H1 (cell line): ENCODE measurements at regions not wholly inside any gene's neighbourhood (a gene's known extent, or its start where the extent isn't known, plus 50 kb on each side); places are given as distances from the start of the nearest gene placed in this dataset.

Experiments
- CTCF ChIA-PET: fragments of 300-600 bp; sonication (Branson Sonifier 250); formaldehyde crosslinking; loops from one replicate; lab custom pipeline; 2021; ENCODE audit not compliant: partially characterized antibody; lab: Charles Lee
- POLR2A ChIA-PET: fragments of 300-600 bp; sonication (Branson Sonifier 250); formaldehyde crosslinking; loops from one replicate; lab custom pipeline; 2021; ENCODE audit warnings: inconsistent platforms; ENCODE audit not compliant: partially characterized antibody; lab: Charles Lee
- DNase-seq, 2 experiments: peaks; one replicate each; pipeline versions ENCODE4 v3.0.0 to v3.0.0-alpha.2; 2010 to 2022; ENCODE audit warnings: low spot score in 2 of 2, low read depth in 1 of 2, mixed read lengths in 1 of 2
- FAIRE-seq: peaks from 2 replicates; lab custom pipeline; 2011; peaks lifted over from hg19 to GRCh38; lab: Jason Lieb, UNC
- H2AFZ ChIP-seq: 2 replicates; pipeline ENCODE4 v1.8.1; 2012; ENCODE audit warnings: low read length, inconsistent platforms
- H2AK5ac ChIP-seq: 2 replicates; pipeline ENCODE4 v1.6.1; 2013; ENCODE audit warnings: low read depth, low read length
- H2BK120ac ChIP-seq: replicated peaks from 2 replicates; pipeline ENCODE3; 2013; ENCODE audit warnings: low read depth, low read length, inconsistent platforms
- H2BK12ac ChIP-seq: 2 replicates; pipeline ENCODE4 v1.6.1; 2013; ENCODE audit warnings: low read depth, low read length
- H2BK15ac ChIP-seq: 2 replicates; pipeline ENCODE4 v1.6.1; 2013; ENCODE audit warnings: low read length
- H2BK20ac ChIP-seq: 2 replicates; pipeline ENCODE4 v1.6.1; 2013; ENCODE audit warnings: low read length
- H2BK5ac ChIP-seq: 2 replicates; pipeline ENCODE4 v1.6.1; 2013; ENCODE audit warnings: low read depth, low read length
- H3K14ac ChIP-seq: 2 replicates; pipeline ENCODE4 v1.6.1; 2013; ENCODE audit warnings: inconsistent platforms; ENCODE audit not compliant: insufficient read length
- H3K18ac ChIP-seq: 2 replicates; pipeline ENCODE4 v1.6.1; 2013; ENCODE audit warnings: low read length; ENCODE audit errors: extremely low read depth
- H3K23ac ChIP-seq: 2 replicates; pipeline ENCODE4 v1.6.1; 2013; ENCODE audit warnings: inconsistent platforms; ENCODE audit not compliant: insufficient read length
- H3K23me2 ChIP-seq: 2 replicates; pipeline ENCODE4 v1.6.1; 2013; ENCODE audit warnings: low read depth, low read length
- H3K27ac ChIP-seq: 2 replicates; pipeline ENCODE4 v1.6.1; 2011; ENCODE audit warnings: low read depth, low read length, inconsistent platforms
- H3K27me3 ChIP-seq, 4 experiments: replicated peaks in 1 of 4; 1 replicate in 1 of 4; 2 replicates in 3 of 4; pipeline versions ENCODE4 v1.6.1 to v1.8.1; 2011 to 2013; ENCODE audit warnings: low read length in 3 of 4, mild to moderate bottlenecking in 3 of 4, inconsistent platforms in 2 of 4, mixed read lengths in 2 of 4, moderate library complexity in 1 of 4; ENCODE audit not compliant: control insufficient read depth in 3 of 4, insufficient read depth in 3 of 4; ENCODE audit errors: extremely low read depth in 1 of 4
- H3K36me3 ChIP-seq, 4 experiments: 2 replicates each; pipeline versions ENCODE4 v1.6.1 to v1.8.1; 2011 to 2013; ENCODE audit warnings: mild to moderate bottlenecking in 4 of 4, low read length in 3 of 4, moderate library complexity in 2 of 4, control low read depth in 1 of 4, inconsistent platforms in 1 of 4; ENCODE audit not compliant: insufficient read depth in 4 of 4, control insufficient read depth in 2 of 4
- H3K4ac ChIP-seq: replicated peaks from 2 replicates; pipeline ENCODE3; 2013; ENCODE audit warnings: low read length, low read depth, mixed read lengths, inconsistent platforms; ENCODE audit not compliant: insufficient read length
- H3K4me1 ChIP-seq, 4 experiments: replicated peaks in 1 of 4; 1 replicate in 1 of 4; 2 replicates in 3 of 4; pipeline versions ENCODE4 v1.6.1 to v1.8.1; 2011 to 2013; ENCODE audit warnings: low read length in 3 of 4, inconsistent platforms in 2 of 4, mixed read lengths in 1 of 4; ENCODE audit not compliant: insufficient read depth in 4 of 4, control insufficient read depth in 3 of 4
- H3K4me2 ChIP-seq, 2 experiments: 2 replicates each; pipeline versions ENCODE4 v1.6.1 to v1.8.1; 2011 to 2013; ENCODE audit warnings: low read depth in 2 of 2, low read length in 2 of 2, control low read depth in 1 of 2, inconsistent platforms in 1 of 2, mild to moderate bottlenecking in 1 of 2; ENCODE audit not compliant: insufficient read depth in 1 of 2
- H3K4me3 ChIP-seq, 4 experiments: fragments of 200-600, 300-600 bp in 1 of 4; sonication (generic), shearing (Covaris generic), sonication (Bioruptor Twin) in 1 of 4; 2 replicates each; pipeline versions ENCODE4 v1.5.1 to v1.8.1; 2011 to 2016; ENCODE audit warnings: low read length in 4 of 4, low read depth in 3 of 4, control low read depth in 2 of 4, inconsistent platforms in 2 of 4, mild to moderate bottlenecking in 2 of 4, mixed read lengths in 1 of 4, moderate library complexity in 1 of 4; ENCODE audit not compliant: insufficient read depth in 2 of 4; ENCODE audit errors: extremely low read depth in 1 of 4
- H3K56ac ChIP-seq: replicated peaks from 2 replicates; pipeline ENCODE3; 2013; ENCODE audit warnings: low read depth, mild to moderate bottlenecking, mixed read lengths, low read length, inconsistent platforms; ENCODE audit not compliant: insufficient read length
- H3K79me1 ChIP-seq: 2 replicates; pipeline ENCODE4 v1.6.1; 2013; ENCODE audit warnings: low read depth, low read length, control low read depth
- H3K79me2 ChIP-seq, 2 experiments: 2 replicates each; pipeline versions ENCODE4 v1.6.1 to v1.8.1; 2012 to 2013; ENCODE audit warnings: low read length in 2 of 2, mild to moderate bottlenecking in 2 of 2, inconsistent platforms in 1 of 2; ENCODE audit not compliant: insufficient read depth in 2 of 2, control insufficient read depth in 1 of 2
- H3K9ac ChIP-seq, 4 experiments: replicated peaks in 1 of 4; 1 replicate in 1 of 4; 2 replicates in 3 of 4; pipeline versions ENCODE4 v1.6.1 to v1.8.1; 2011 to 2013; ENCODE audit warnings: low read depth in 3 of 4, low read length in 3 of 4, control low read depth in 2 of 4, mild to moderate bottlenecking in 2 of 4, moderate library complexity in 2 of 4, inconsistent platforms in 1 of 4; ENCODE audit errors: extremely low read depth in 1 of 4
- H3K9me3 ChIP-seq, 2 experiments: 2 replicates each; pipeline versions ENCODE4 v1.6.1 to v1.8.1; 2012 to 2013; ENCODE audit warnings: mild to moderate bottlenecking in 2 of 2, moderate library complexity in 2 of 2, control low read depth in 1 of 2, inconsistent platforms in 1 of 2, low read depth in 1 of 2, low read length in 1 of 2, mixed read lengths in 1 of 2; ENCODE audit not compliant: insufficient read depth in 2 of 2
- H4K20me1 ChIP-seq, 2 experiments: replicated peaks in 1 of 2; 2 replicates each; pipeline versions ENCODE3 to v1.8.1; 2011 to 2013; ENCODE audit warnings: inconsistent platforms in 2 of 2, low read length in 2 of 2, mild to moderate bottlenecking in 1 of 2; ENCODE audit not compliant: insufficient read depth in 2 of 2, control insufficient read depth in 1 of 2
- H4K5ac ChIP-seq: 2 replicates; pipeline ENCODE4 v1.6.1; 2013; ENCODE audit warnings: low read length, low read depth, mixed read lengths, inconsistent platforms; ENCODE audit not compliant: insufficient read length
- H4K8ac ChIP-seq: 2 replicates; pipeline ENCODE4 v1.8.0; 2013; ENCODE audit warnings: mild to moderate bottlenecking, moderate library complexity, low read length, inconsistent platforms; ENCODE audit not compliant: insufficient read depth; ENCODE audit errors: extremely low read depth
- H4K91ac ChIP-seq: replicated peaks from 2 replicates; pipeline ENCODE3; 2013; ENCODE audit warnings: low read length, mixed read lengths, inconsistent platforms; ENCODE audit not compliant: insufficient read length
- HDAC6 ChIP-seq: IDR thresholded peaks from one replicate; pipeline ENCODE4 v1.7.1; 2012; ENCODE audit warnings: low read depth, mild to moderate bottlenecking, inconsistent platforms, low read length, moderate library complexity
- POU5F1 ChIP-seq: IDR thresholded peaks from 2 replicates; pipeline ENCODE4 v1.6.1; 2011; ENCODE audit warnings: low read depth, mild to moderate bottlenecking, low read length, moderate library complexity
- SP1 ChIP-seq: IDR thresholded peaks from 2 replicates; pipeline ENCODE4 v1.6.1; 2011; ENCODE audit warnings: low read depth, low read length
- SUZ12 ChIP-seq: fragments of 200-600 bp; sonication (generic); IDR thresholded peaks from 2 replicates; pipeline ENCODE4 v1.6.1; 2012; ENCODE audit warnings: mild to moderate bottlenecking, inconsistent platforms, low read length, moderate library complexity, mixed read lengths
- TEAD4 ChIP-seq: IDR thresholded peaks from 2 replicates; pipeline ENCODE4 v1.6.1; 2012; ENCODE audit warnings: low read depth, low read length, inconsistent platforms, mixed read lengths
- WGBS, 2 experiments: shearing (Covaris generic) in 1 of 2; methylation state at CpG; one replicate each; pipeline versions ENCODE4 v1.1.6 to v1.1.7; 2013 to 2015; ENCODE audit warnings: low lambda C conversion rate in 2 of 2, mixed read lengths in 2 of 2, inconsistent platforms in 1 of 2, low coverage in 1 of 2, missing lambda C conversion rate in 1 of 2; ENCODE audit not compliant: insufficient replicate concordance in 2 of 2, insufficient coverage in 1 of 2, insufficient read length in 1 of 2; ENCODE audit errors: extremely low coverage in 1 of 2, missing lambda C conversion rate in 1 of 2; 5-methylcytosine and 5-hydroxymethylcytosine counted together
- TF ChIP-seq, protein P1 (sequence below): IDR thresholded peaks from 2 replicates; pipeline ENCODE4 v1.6.1; 2011; ENCODE audit warnings: low read depth, mild to moderate bottlenecking, low read length; ENCODE audit not compliant: insufficient read depth

DNA sequence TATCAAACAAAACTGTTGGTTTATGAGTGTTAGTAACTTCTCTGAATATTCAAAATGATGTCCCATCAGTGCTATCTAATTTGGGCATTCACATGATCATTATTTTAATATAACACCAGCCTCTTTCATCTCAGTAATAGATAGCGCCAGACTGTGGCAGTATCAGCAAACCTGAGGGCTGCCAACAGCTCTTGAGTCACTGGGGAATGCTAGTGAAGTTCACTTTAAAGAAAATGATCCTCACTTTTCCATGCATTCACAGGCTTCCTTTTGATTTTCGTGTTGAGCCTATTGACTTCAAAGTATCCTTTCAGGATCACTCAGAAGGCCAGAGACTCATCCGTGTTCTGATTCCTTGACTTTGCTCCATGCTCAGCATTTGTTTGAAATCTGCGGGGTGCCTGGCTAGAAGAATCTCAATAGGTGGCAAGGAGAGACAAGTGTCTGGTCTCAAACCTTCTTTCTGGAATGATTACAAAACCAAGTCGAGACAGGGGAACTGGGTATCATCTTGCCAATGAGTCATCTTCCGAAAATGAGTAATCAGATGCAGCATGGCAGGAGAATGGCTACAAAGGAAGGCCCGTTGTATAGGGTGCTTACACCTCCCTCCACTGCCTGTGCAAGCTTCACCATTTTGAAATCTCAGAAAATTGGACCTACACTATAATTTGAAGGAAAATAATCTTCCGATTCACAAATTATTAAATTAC lies 509.1 kb downstream of the RASEF start:
- Histone ChIP-seq H2BK12ac (no peak overlapping the region), H3K23me2 (no peaks in the 10 kb centered on the region; the same call in 1 of the 2 replicates), H2AFZ (no peak overlapping the region)
- DNase-seq = no peak
- ChIA-PET POLR2A (no interaction called here), CTCF (interaction anchor here (1.0 to 7.1 kb wide), 2 partner anchors 51 to 393 kb away, joined by 3 to 63 read pairs; no protein-coding TSS in a partner anchor)
- TF ChIP-seq SP1 = no peak
- TF ChIP-seq TEAD4 = no peak
- no peak for TF ChIP-seq HDAC6
- TF ChIP-seq, protein P1, sequence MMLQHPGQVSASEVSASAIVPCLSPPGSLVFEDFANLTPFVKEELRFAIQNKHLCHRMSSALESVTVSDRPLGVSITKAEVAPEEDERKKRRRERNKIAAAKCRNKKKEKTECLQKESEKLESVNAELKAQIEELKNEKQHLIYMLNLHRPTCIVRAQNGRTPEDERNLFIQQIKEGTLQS = no peak
- TF ChIP-seq POU5F1 = no peak
- no peak for TF ChIP-seq SUZ12
- TF ChIP-seq, all 59 proteins: peak for 0
- H2BK5ac ChIP-seq = no peak overlapping the region
- H3K36me3 ChIP-seq = no peaks in the 10 kb centered on the region
- H4K91ac ChIP-seq = no peak overlapping the region
- H2BK15ac ChIP-seq = no peak overlapping the region
- H3K4me1 ChIP-seq = peaks cover 0 to 4% (median 1%) of the 10 kb centered on the region in 4 experiments; a peak in 3 of 7 replicates
- H4K5ac ChIP-seq = no peak overlapping the region
- no peak overlapping the region for H2BK20ac ChIP-seq
- H3K27me3 ChIP-seq = peaks cover 0 to 2% (median 0%) of the 10 kb centered on the region in 4 experiments; a peak in 1 of 7 replicates
- H3K9me3 ChIP-seq = no peaks in the 10 kb centered on the region
- H3K9ac ChIP-seq = no peak overlapping the region
- H3K27ac ChIP-seq = no peak overlapping the region
- H3K4me2 ChIP-seq = no peak overlapping the region
- H3K79me1 ChIP-seq = no peaks in the 10 kb centered on the region
- H4K20me1 ChIP-seq = no peaks in the 10 kb centered on the region
- no peak overlapping the region for H2AK5ac ChIP-seq
- no peak overlapping the region for H3K4me3 ChIP-seq
- no peak overlapping the region for H3K23ac ChIP-seq
- H2BK120ac ChIP-seq = no peak overlapping the region
- FAIRE-seq = no peak
- 80% methylated on average over 8 of the region's 8 CpGs; no CpG with 5 or more reads in 1 of the 2 experiments for WGBS, 2 experiments
- no peak overlapping the region for H3K4ac ChIP-seq
- no peak overlapping the region for H3K14ac ChIP-seq
- no peaks in the 10 kb centered on the region for H3K79me2 ChIP-seq
- no peak overlapping the region for H3K18ac ChIP-seq
- no peak overlapping the region for H3K56ac ChIP-seq
- H4K8ac ChIP-seq = no peak overlapping the region
